ENCODE measurements at regions not wholly inside any gene's neighbourhood (a gene's known extent, or its start where the extent isn't known, plus 50 kb on each side); places are given as distances from the start of the nearest gene placed in this dataset.

DNA sequence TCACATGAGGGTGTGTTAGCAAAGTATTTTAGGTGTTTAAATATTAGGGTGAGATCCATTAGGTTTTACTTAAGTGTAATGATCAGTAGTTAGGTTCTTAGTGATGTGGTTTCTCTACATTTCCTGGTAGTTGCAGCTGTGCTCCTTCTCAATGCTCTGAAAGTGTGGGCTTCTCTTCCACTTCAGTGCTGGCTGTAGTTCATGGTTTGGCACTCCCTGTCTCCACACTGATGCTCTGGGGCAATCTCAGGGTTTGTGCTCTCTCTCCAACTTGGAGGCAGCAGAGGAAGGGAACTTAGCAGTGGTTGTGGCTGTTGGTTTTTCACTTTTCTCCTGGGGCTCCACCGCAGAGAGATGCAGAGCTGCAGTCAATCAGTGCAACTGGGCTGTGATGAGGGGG is 507.5 kb downstream of the TMEM232 start:
- TF ChIP-seq NANOG (IDR thresholded peaks at IDR 0.05; ENCODE audit: borderline replicate concordance) (no peak), JUNB (IDR thresholded peaks at IDR 0.05; ENCODE audit: unreplicated experiment) (no peak), EZH2 (IDR thresholded peaks at IDR 0.05; ENCODE audit: low read depth, unreplicated experiment) (no peak)
- TF ChIP-seq, protein P1, sequence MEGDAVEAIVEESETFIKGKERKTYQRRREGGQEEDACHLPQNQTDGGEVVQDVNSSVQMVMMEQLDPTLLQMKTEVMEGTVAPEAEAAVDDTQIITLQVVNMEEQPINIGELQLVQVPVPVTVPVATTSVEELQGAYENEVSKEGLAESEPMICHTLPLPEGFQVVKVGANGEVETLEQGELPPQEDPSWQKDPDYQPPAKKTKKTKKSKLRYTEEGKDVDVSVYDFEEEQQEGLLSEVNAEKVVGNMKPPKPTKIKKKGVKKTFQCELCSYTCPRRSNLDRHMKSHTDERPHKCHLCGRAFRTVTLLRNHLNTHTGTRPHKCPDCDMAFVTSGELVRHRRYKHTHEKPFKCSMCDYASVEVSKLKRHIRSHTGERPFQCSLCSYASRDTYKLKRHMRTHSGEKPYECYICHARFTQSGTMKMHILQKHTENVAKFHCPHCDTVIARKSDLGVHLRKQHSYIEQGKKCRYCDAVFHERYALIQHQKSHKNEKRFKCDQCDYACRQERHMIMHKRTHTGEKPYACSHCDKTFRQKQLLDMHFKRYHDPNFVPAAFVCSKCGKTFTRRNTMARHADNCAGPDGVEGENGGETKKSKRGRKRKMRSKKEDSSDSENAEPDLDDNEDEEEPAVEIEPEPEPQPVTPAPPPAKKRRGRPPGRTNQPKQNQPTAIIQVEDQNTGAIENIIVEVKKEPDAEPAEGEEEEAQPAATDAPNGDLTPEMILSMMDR (conservative IDR thresholded peaks at IDR 0.05; ENCODE audit: low read depth in 2 of 2) = no peak
- peaks cover 15% of the 10 kb centered on the region; the same call in 2 of the 3 replicates for H3K36me3 Mint-ChIP-seq (ENCODE audit: low read depth)

GRCh38 chr5:110219769-110220168 is 506.7 kb downstream of the TMEM232 start:
- H3K27me3 Mint-ChIP-seq (ENCODE audit: insufficient read depth, low read depth, poor library complexity) = peaks cover 1% of the 10 kb centered on the region
- H3K27ac Mint-ChIP-seq = no peak overlapping the region
- no peak for TF ChIP-seq EZH2phosphoT487 (IDR thresholded peaks at IDR 0.05; ENCODE audit: unreplicated experiment)
- TF ChIP-seq ZNF331 (CRISPR knock-in tag; IDR thresholded peaks at IDR 0.05; ENCODE audit: low read depth) = no peak
- no peak for TF ChIP-seq CREB1 (CRISPR knock-in tag; IDR thresholded peaks at IDR 0.05; ENCODE audit: low read depth)
- TF ChIP-seq, protein P1 (conservative IDR thresholded peaks at IDR 0.05; ENCODE audit: low read depth in 2 of 2) = no peak
- TF ChIP-seq JUNB (IDR thresholded peaks at IDR 0.05; ENCODE audit: unreplicated experiment) = no peak
- no peak for TF ChIP-seq POLR2AphosphoS5 (IDR thresholded peaks at IDR 0.05; ENCODE audit: low read depth)
- TF ChIP-seq, protein P2, sequence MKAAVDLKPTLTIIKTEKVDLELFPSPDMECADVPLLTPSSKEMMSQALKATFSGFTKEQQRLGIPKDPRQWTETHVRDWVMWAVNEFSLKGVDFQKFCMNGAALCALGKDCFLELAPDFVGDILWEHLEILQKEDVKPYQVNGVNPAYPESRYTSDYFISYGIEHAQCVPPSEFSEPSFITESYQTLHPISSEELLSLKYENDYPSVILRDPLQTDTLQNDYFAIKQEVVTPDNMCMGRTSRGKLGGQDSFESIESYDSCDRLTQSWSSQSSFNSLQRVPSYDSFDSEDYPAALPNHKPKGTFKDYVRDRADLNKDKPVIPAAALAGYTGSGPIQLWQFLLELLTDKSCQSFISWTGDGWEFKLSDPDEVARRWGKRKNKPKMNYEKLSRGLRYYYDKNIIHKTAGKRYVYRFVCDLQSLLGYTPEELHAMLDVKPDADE (IDR thresholded peaks at IDR 0.05) = no peak
- no peak for TF ChIP-seq ZNF114 (CRISPR knock-in tag; IDR thresholded peaks at IDR 0.05)
- no peak for TF ChIP-seq EZH2 (IDR thresholded peaks at IDR 0.05; ENCODE audit: low read depth, unreplicated experiment)

More for the DNA sequence above, 507.5 kb downstream of the TMEM232 start:
- Histone ChIP-seq H3F3A (replicated peaks; ENCODE audit: low read depth) (no peaks in the 10 kb centered on the region), H3K27me3 (ENCODE audit: insufficient read depth) (no peaks in the 10 kb centered on the region), H2AFZ (no peak overlapping the region), H3K4me1 (ENCODE audit: insufficient read depth) (no peaks in the 10 kb centered on the region), H3K4me3 (no peak overlapping the region), H4K20me1 (replicated peaks; ENCODE audit: insufficient read depth) (no peaks in the 10 kb centered on the region), H3K36me3 (ENCODE audit: insufficient read depth) (peaks cover 4% of the 10 kb centered on the region; the same call in 1 of the 2 replicates), H3K79me2 (replicated peaks; ENCODE audit: insufficient read depth) (no peaks in the 10 kb centered on the region), H3K27ac (ENCODE audit: low read depth) (no peak overlapping the region), H3K9me2 (ENCODE audit: insufficient read depth) (0 out of 2 replicates have a peak, but pooled peaks cover 2% of the 10 kb centered on the region), H3K4me2 (no peak overlapping the region)
- H3K27me3 Mint-ChIP-seq (ENCODE audit: insufficient read depth, low read depth, poor library complexity) = peaks cover 1% of the 10 kb centered on the region
- no peaks in the 10 kb centered on the region for H3K4me1 Mint-ChIP-seq
- H3K4me3 Mint-ChIP-seq = no peak overlapping the region
- DNase-seq (ENCODE audit: low spot score) = no peak
- no peak for ATAC-seq
- peaks cover 39% of the 10 kb centered on the region for H3K9me3 Mint-ChIP-seq
- no peak overlapping the region; the same call in 1 of the 2 replicates for H3K27ac Mint-ChIP-seq

More at GRCh38 chr5:110219769-110220168, 506.7 kb downstream of the TMEM232 start:
- Histone ChIP-seq H4K20me1 (replicated peaks; ENCODE audit: insufficient read depth) (no peaks in the 10 kb centered on the region), H3K27me3 (ENCODE audit: insufficient read depth) (no peaks in the 10 kb centered on the region), H3K27ac (ENCODE audit: low read depth) (no peak overlapping the region), H3F3A (replicated peaks; ENCODE audit: low read depth) (no peaks in the 10 kb centered on the region), H3K4me2 (no peak overlapping the region), H3K4me1 (ENCODE audit: insufficient read depth) (no peaks in the 10 kb centered on the region), H3K4me3 (no peak overlapping the region), H3K79me2 (replicated peaks; ENCODE audit: insufficient read depth) (no peaks in the 10 kb centered on the region), H3K36me3 (ENCODE audit: insufficient read depth) (peaks cover 4% of the 10 kb centered on the region; the same call in 1 of the 2 replicates), H3K9me2 (ENCODE audit: insufficient read depth) (0 out of 2 replicates have a peak, but pooled peaks cover 2% of the 10 kb centered on the region), H2AFZ (no peak overlapping the region)
- DNase-seq (ENCODE audit: low spot score) (no peak), ATAC-seq (no peak)
- no peaks in the 10 kb centered on the region for H3K4me1 Mint-ChIP-seq
- no peak overlapping the region for H3K4me3 Mint-ChIP-seq
- H3K9me3 Mint-ChIP-seq = peaks cover 34% of the 10 kb centered on the region
- peaks cover 15% of the 10 kb centered on the region; the same call in 2 of the 3 replicates for H3K36me3 Mint-ChIP-seq (ENCODE audit: low read depth)

Measured in GM23338 (cell line).